ENCODE measurements at regions not wholly inside any gene's neighbourhood (a gene's known extent, or its start where the extent isn't known, plus 50 kb on each side); places are given as distances from the start of the nearest gene placed in this dataset.
"Not testable (repeated sequence)": the region's sequence is repeated elsewhere in the genome, so short reads cannot be mapped to it uniquely, and the experiment has no call there.

- FAIRE-seq (no peak), DNase-seq (ENCODE audit: extremely low spot score, insufficient read length, low read depth) (no peak)
These were observed 103.5 kb downstream of the MICALL2 start for GRCh38 chr7:1355568-1356340.

GRCh38 chr7:1356853-1357252, 102.4 kb downstream of the MICALL2 start:
- FAIRE-seq; DNase-seq (ENCODE audit: extremely low spot score, insufficient read length, low read depth): not testable (repeated sequence)

- not testable (repeated sequence) for DNase-seq (ENCODE audit: extremely low spot score, insufficient read length, low read depth); FAIRE-seq
These were observed 102.0 kb downstream of the MICALL2 start for GRCh38 chr7:1357260-1357600.

- no peak for DNase-seq (ENCODE audit: extremely low spot score, insufficient read length, low read depth)
- FAIRE-seq: no peak
These were observed 101.5 kb downstream of the MICALL2 start for GRCh38 chr7:1357601-1358271.

GRCh38 chr7:1358376-1359050, 100.8 kb downstream of the MICALL2 start:
- DNase-seq (ENCODE audit: extremely low spot score, insufficient read length, low read depth) (no peak), FAIRE-seq (no peak)

- FAIRE-seq (no peak), DNase-seq (ENCODE audit: extremely low spot score, insufficient read length, low read depth) (no peak)
These were observed 100.2 kb downstream of the MICALL2 start for GRCh38 chr7:1359051-1359400.

- DNase-seq (ENCODE audit: extremely low spot score, insufficient read length, low read depth) (no peak), FAIRE-seq (no peak)
These were observed 99.4 kb downstream of the MICALL2 start for GRCh38 chr7:1359681-1360485.

GRCh38 chr7:1360521-1360971, 98.7 kb downstream of the MICALL2 start:
- no peak for DNase-seq (ENCODE audit: extremely low spot score, insufficient read length, low read depth)
- no peak for FAIRE-seq

- FAIRE-seq (no peak), DNase-seq (ENCODE audit: extremely low spot score, insufficient read length, low read depth) (no peak)
These were observed 98.1 kb downstream of the MICALL2 start for GRCh38 chr7:1361016-1361755.

GRCh38 chr7:1361756-1362125, 97.5 kb downstream of the MICALL2 start:
- FAIRE-seq (no peak), DNase-seq (ENCODE audit: extremely low spot score, insufficient read length, low read depth) (no peak)

GRCh38 chr7:1362301-1362700, 97.0 kb downstream of the MICALL2 start:
- FAIRE-seq: no peak
- DNase-seq (ENCODE audit: extremely low spot score, insufficient read length, low read depth): no peak

GRCh38 chr7:1364068-1364905, 95.0 kb downstream of the MICALL2 start:
- no peak for FAIRE-seq

GRCh38 chr7:1364906-1365570, 94.2 kb downstream of the MICALL2 start:
- DNase-seq (ENCODE audit: extremely low spot score, insufficient read length, low read depth) (no peak), FAIRE-seq (no peak)

More at GRCh38 chr7:1364068-1364905, 95.0 kb downstream of the MICALL2 start:
- DNase-seq (ENCODE audit: extremely low spot score, insufficient read length, low read depth): no peak

- FAIRE-seq (no peak), DNase-seq (ENCODE audit: extremely low spot score, insufficient read length, low read depth) (no peak)
These were observed 93.4 kb downstream of the MICALL2 start for GRCh38 chr7:1365846-1366245.

- FAIRE-seq: no peak
These were observed 92.4 kb downstream of the MICALL2 start for GRCh38 chr7:1366801-1367405.

GRCh38 chr7:1367501-1368183, 91.6 kb downstream of the MICALL2 start:
- DNase-seq (ENCODE audit: extremely low spot score, insufficient read length, low read depth) (no peak), FAIRE-seq (no peak)

More at GRCh38 chr7:1366801-1367405, 92.4 kb downstream of the MICALL2 start:
- no peak for DNase-seq (ENCODE audit: extremely low spot score, insufficient read length, low read depth)

GRCh38 chr7:1368184-1368681, 91.0 kb downstream of the MICALL2 start:
- FAIRE-seq (no peak), DNase-seq (ENCODE audit: extremely low spot score, insufficient read length, low read depth) (no peak)

Measured in GM18507 (cell line).